Rectal smooth muscle tissue (tissue), 1 donor: ENCODE measurements at regions not wholly inside any gene's neighbourhood (a gene's known extent, or its start where the extent isn't known, plus 50 kb on each side); places are given as distances from the start of the nearest gene placed in this dataset.

ENCODE experiments used
- H3K27ac ChIP-seq: one replicate; pipeline ENCODE4 v1.7.0; 2013; ENCODE audit warnings: low read depth, low read length, inconsistent platforms
- H3K27me3 ChIP-seq: one replicate; pipeline ENCODE4 v1.7.0; 2013; ENCODE audit warnings: low read length; ENCODE audit not compliant: control insufficient read depth, insufficient read depth
- H3K36me3 ChIP-seq: one replicate; pipeline ENCODE4 v1.7.0; 2013; ENCODE audit warnings: low read length; ENCODE audit not compliant: control insufficient read depth, insufficient read depth
- H3K4me1 ChIP-seq: one replicate; pipeline ENCODE4 v1.7.0; 2013; ENCODE audit warnings: low read length; ENCODE audit not compliant: control insufficient read depth, insufficient read depth
- H3K4me3 ChIP-seq: one replicate; pipeline ENCODE4 v1.7.0; 2013; ENCODE audit warnings: low read length
- H3K9ac ChIP-seq: one replicate; pipeline ENCODE4 v1.7.0; 2013; ENCODE audit warnings: low read length

DNA sequence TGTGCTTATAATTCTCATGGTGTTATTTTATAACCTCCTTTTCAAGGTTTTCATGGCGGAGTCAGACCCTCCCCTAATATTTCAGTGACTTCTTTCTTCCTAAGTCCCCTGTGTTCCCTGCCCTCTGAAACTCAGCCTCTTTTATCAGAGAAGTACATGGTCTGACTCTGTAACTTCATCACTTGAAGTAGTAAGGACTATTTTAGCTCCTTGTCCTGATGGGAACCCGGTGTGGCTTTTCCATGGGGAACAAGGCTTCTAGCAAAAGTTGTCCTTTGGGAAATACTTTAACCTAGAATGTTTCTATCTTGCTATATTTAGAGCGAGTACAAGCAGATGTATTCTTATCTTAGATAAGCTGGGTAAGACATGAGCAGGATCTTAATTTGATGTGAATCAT lies 117.5 kb downstream of the TRIB2 start:
- Histone ChIP-seq H3K4me1 (no peaks in the 10 kb centered on the region), H3K36me3 (no peaks in the 10 kb centered on the region), H3K9ac (no peak overlapping the region), H3K27ac (no peak overlapping the region), H3K4me3 (no peak overlapping the region), H3K27me3 (no peaks in the 10 kb centered on the region)

- Histone ChIP-seq H3K4me3 (no peak overlapping the region), H3K27ac (no peak overlapping the region), H3K36me3 (no peaks in the 10 kb centered on the region)
Observed at GRCh38 chr2:12835733-12836132, 119.0 kb downstream of the TRIB2 start.

GRCh38 chr2:12839339-12839738 lies 122.6 kb downstream of the TRIB2 start:
- Histone ChIP-seq H3K27me3 (no peaks in the 10 kb centered on the region), H3K27ac (no peak overlapping the region), H3K4me3 (no peak overlapping the region), H3K4me1 (no peaks in the 10 kb centered on the region), H3K36me3 (no peaks in the 10 kb centered on the region), H3K9ac (no peak overlapping the region)

More at GRCh38 chr2:12835733-12836132, 119.0 kb downstream of the TRIB2 start:
- Histone ChIP-seq H3K4me1 (no peaks in the 10 kb centered on the region), H3K27me3 (no peaks in the 10 kb centered on the region), H3K9ac (no peak overlapping the region)

GRCh38 chr2:12841021-12841420 lies 124.3 kb downstream of the TRIB2 start:
- peaks cover 4% of the 10 kb centered on the region for H3K4me1 ChIP-seq
- H3K4me3 ChIP-seq = no peak overlapping the region
- no peaks in the 10 kb centered on the region for H3K36me3 ChIP-seq
- H3K27me3 ChIP-seq = no peaks in the 10 kb centered on the region
- H3K9ac ChIP-seq = no peak overlapping the region
- no peak overlapping the region for H3K27ac ChIP-seq

GRCh38 chr2:12842917-12843316 lies 126.2 kb downstream of the TRIB2 start:
- H3K27ac ChIP-seq = no peak overlapping the region
- H3K4me3 ChIP-seq = no peak overlapping the region
- H3K27me3 ChIP-seq = no peaks in the 10 kb centered on the region
- peaks cover 4% of the 10 kb centered on the region for H3K4me1 ChIP-seq
- no peak overlapping the region for H3K9ac ChIP-seq
- no peaks in the 10 kb centered on the region for H3K36me3 ChIP-seq

- Histone ChIP-seq H3K27ac (no peak overlapping the region), H3K36me3 (no peaks in the 10 kb centered on the region), H3K4me1 (peaks cover 4% of the 10 kb centered on the region), H3K27me3 (no peaks in the 10 kb centered on the region), H3K4me3 (no peak overlapping the region), H3K9ac (no peak overlapping the region)
Observed at GRCh38 chr2:12844511-12844910, 127.8 kb downstream of the TRIB2 start.

GRCh38 chr2:12847694-12848575 lies 131.2 kb downstream of the TRIB2 start:
- H3K4me3 ChIP-seq = no peak overlapping the region
- H3K36me3 ChIP-seq = no peaks in the 10 kb centered on the region
- no peak overlapping the region for H3K9ac ChIP-seq
- no peak overlapping the region for H3K27ac ChIP-seq
- H3K4me1 ChIP-seq = peaks cover 4% of the 10 kb centered on the region
- no peaks in the 10 kb centered on the region for H3K27me3 ChIP-seq

DNA sequence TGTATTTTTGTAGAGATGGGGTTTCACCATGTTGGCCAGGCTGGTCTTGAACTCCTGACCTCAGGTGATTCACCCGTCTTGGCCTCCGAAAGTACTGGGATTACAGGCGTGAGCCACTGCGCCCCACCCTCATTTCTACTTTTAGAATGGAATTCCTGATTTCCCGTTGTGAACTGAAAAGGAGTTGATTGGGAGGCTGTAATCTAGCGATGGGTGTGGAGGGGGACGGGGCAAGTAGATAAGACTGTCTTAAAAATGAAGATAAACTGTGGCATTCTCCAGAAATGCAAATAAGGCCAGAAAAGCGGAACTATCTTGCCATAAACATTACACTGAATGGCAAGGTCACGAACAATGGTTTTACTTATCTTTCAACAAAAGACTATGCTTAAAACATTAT lies 135.4 kb downstream of the TRIB2 start:
- Histone ChIP-seq H3K27ac (no peak overlapping the region), H3K4me3 (no peak overlapping the region), H3K4me1 (no peaks in the 10 kb centered on the region), H3K9ac (no peak overlapping the region), H3K36me3 (no peaks in the 10 kb centered on the region), H3K27me3 (no peaks in the 10 kb centered on the region)

GRCh38 chr2:12854001-12854530 lies 137.3 kb downstream of the TRIB2 start:
- H3K36me3 ChIP-seq = no peaks in the 10 kb centered on the region
- no peaks in the 10 kb centered on the region for H3K4me1 ChIP-seq
- H3K27ac ChIP-seq = no peak overlapping the region
- H3K27me3 ChIP-seq = no peaks in the 10 kb centered on the region
- no peak overlapping the region for H3K4me3 ChIP-seq
- H3K9ac ChIP-seq = no peak overlapping the region

DNA sequence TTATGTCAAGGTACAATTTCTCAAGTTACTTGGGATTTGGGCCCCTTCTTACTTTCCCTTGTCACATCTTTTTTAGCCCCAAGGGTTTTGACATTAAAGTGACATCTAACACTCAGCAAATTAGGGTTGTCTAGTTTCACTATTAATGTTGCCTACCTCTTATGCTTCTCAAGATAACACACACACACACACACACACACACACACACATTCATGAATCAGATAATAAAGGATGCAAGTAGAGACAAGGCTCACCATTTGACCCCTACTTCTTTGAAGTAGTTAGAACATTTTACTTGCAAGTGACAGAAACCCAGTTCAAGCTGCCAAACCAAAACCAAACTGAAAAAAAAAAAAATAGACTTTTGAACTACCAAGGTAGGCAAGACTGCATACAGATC lies 138.8 kb downstream of the TRIB2 start:
- Histone ChIP-seq H3K4me3 (no peak overlapping the region), H3K4me1 (no peaks in the 10 kb centered on the region), H3K9ac (no peak overlapping the region), H3K27ac (no peak overlapping the region), H3K36me3 (no peaks in the 10 kb centered on the region), H3K27me3 (no peaks in the 10 kb centered on the region)

DNA sequence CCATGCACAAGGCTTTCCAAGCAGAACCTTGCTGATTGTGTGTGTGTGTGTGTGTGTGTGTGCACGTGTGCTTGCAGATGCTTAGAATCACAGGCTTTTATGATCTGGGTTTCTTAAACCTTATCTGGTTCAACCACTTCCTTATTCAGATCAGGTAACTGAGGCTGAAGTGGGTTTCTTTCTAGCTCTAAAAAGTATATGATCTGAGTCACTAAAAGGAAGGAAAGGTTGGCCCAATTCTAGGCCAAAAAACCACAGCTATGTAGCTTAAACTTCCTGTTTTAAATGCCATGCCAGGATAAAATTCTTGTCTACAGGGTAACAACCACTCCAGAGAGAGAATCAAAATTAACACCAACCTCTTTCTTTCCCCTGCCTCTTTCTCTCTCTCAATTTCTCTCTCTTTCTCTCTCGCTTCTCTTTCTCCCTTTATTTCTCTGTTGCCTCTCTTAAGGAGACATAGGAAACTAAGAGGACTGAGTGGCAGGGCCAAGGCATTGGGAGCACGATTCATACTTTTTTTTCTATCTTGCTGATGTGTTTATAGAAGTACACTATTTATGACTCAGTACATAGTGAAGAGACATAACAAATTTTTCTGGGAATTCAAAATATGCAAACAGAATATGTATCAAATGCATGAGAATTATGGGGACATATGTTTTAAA lies 140.3 kb downstream of the TRIB2 start:
- H3K36me3 ChIP-seq = no peaks in the 10 kb centered on the region
- no peak overlapping the region for H3K4me3 ChIP-seq
- H3K4me1 ChIP-seq = no peaks in the 10 kb centered on the region
- H3K27me3 ChIP-seq = no peaks in the 10 kb centered on the region
- no peak overlapping the region for H3K27ac ChIP-seq
- H3K9ac ChIP-seq = no peak overlapping the region

DNA sequence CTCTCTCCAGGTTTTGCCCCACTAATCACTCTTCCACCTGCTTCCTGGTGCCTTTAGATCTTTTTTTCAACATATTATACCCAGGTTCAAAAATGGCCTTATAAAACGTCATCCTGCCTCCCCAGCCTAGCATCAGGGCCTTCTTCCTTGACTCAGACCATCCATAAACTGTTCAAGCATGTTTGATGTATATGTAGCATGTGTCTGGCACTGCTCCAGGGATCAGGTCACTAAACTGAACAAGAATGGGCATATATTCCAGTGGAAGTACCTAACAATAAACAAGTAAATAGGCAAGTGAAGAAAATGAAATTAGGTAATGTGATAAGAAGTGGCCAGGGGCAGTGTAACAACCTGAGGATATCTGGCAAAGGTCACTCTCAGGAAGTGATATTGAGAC lies 141.2 kb downstream of the TRIB2 start:
- Histone ChIP-seq H3K4me1 (no peaks in the 10 kb centered on the region), H3K36me3 (no peaks in the 10 kb centered on the region), H3K27ac (no peak overlapping the region), H3K4me3 (no peak overlapping the region), H3K9ac (no peak overlapping the region), H3K27me3 (no peaks in the 10 kb centered on the region)
